ENCODE measurements at regions not wholly inside any gene's neighbourhood (a gene's known extent, or its start where the extent isn't known, plus 50 kb on each side); places are given as distances from the start of the nearest gene placed in this dataset.
"Not testable (repeated sequence)": the region's sequence is repeated elsewhere in the genome, so short reads cannot be mapped to it uniquely, and the experiment has no call there.

- not testable (repeated sequence) for TF ChIP-seq CTCF, POLR2A (IDR thresholded peaks at IDR 0.05)
Measured at GRCh38 chr17:14423156-14423555, 122.3 kb downstream of the HS3ST3B1 start.

Measured in right lobe of liver (tissue), 4 donors.